Endothelial cell of umbilical vein (primary cell): ENCODE measurements at regions not wholly inside any gene's neighbourhood (a gene's known extent, or its start where the extent isn't known, plus 50 kb on each side); places are given as distances from the start of the nearest gene placed in this dataset.

Experiments used
- BruUV-seq: library from RNA; stranded (reverse); fragments of 400-500 nt; replicated peaks from 2 replicates; lab custom pipeline; 2021; lab: Mats Ljungman, UMichigan
- CTCF ChIA-PET: fragments of 300-600, 350-600 bp; sonication (Branson Sonifier 250); formaldehyde crosslinking; loops from one replicate; lab custom pipeline; 2021; ENCODE audit warnings: antibody characterized with exemption, inconsistent platforms; lab: Charles Lee
- POLR2A ChIA-PET: fragments of 300-600, 350-600 bp; sonication (Branson Sonifier 250); formaldehyde crosslinking; loops from one replicate; lab custom pipeline; 2021; ENCODE audit warnings: antibody characterized with exemption, inconsistent platforms; lab: Charles Lee
- DNase-seq: peaks from one replicate; pipeline ENCODE4 v3.0.0-alpha.2; 2011; ENCODE audit warnings: low read depth, low spot score
- FAIRE-seq: peaks from 2 replicates; lab custom pipeline; 2011; peaks lifted over from hg19 to GRCh38; lab: Jason Lieb, UNC
- H2AFZ ChIP-seq: 2 replicates; pipeline ENCODE4 v1.6.0; 2012; ENCODE audit warnings: low read depth, low read length, control low read depth, inconsistent platforms
- H3K27ac ChIP-seq: 2 replicates; pipeline ENCODE4 v1.5.1; 2011; ENCODE audit warnings: low read depth, mild to moderate bottlenecking, control low read depth, low read length, moderate library complexity; ENCODE audit not compliant: insufficient read depth
- H3K27me3 ChIP-seq, 2 experiments: 2 replicates each; pipeline versions ENCODE4 v1.6.0 to v1.6.1; 2011; ENCODE audit warnings: low read length in 2 of 2, mixed read lengths in 1 of 2; ENCODE audit not compliant: control insufficient read depth in 2 of 2, insufficient read depth in 2 of 2
- H3K36me3 ChIP-seq, 2 experiments: 2 replicates in 1 of 2; 3 replicates in 1 of 2; pipeline ENCODE4 v1.5.1; 2011; ENCODE audit warnings: low read length in 2 of 2, mild to moderate bottlenecking in 1 of 2, moderate library complexity in 1 of 2; ENCODE audit not compliant: control insufficient read depth in 2 of 2, insufficient read depth in 2 of 2; ENCODE audit errors: extremely low read depth in 1 of 2
- H3K4me1 ChIP-seq: 3 replicates; pipeline ENCODE4 v1.5.1; 2011; ENCODE audit warnings: mild to moderate bottlenecking, low read length; ENCODE audit not compliant: control insufficient read depth, insufficient read depth; ENCODE audit errors: extremely low read depth
- H3K4me2 ChIP-seq: 2 replicates; pipeline ENCODE4 v1.6.1; 2011; ENCODE audit warnings: low read length, control low read depth, mixed read lengths; ENCODE audit not compliant: insufficient read depth
- H3K4me3 ChIP-seq, 3 experiments: fragments of 200-600 bp in 1 of 3; sonication (generic), shearing (Covaris generic) in 1 of 3; replicated peaks in 1 of 3; 2 replicates each; pipeline ENCODE4 v1.5.1; 2011 to 2016; ENCODE audit warnings: control low read depth in 3 of 3, low read length in 3 of 3, mild to moderate bottlenecking in 2 of 3, inconsistent platforms in 1 of 3, low read depth in 1 of 3, moderate library complexity in 1 of 3; ENCODE audit not compliant: insufficient read depth in 1 of 3
- H3K79me2 ChIP-seq: 2 replicates; pipeline ENCODE4 v1.6.0; 2012; ENCODE audit warnings: low read length, inconsistent platforms; ENCODE audit not compliant: control insufficient read depth, insufficient read depth
- H3K9ac ChIP-seq: replicated peaks from 2 replicates; pipeline ENCODE3; 2011; ENCODE audit warnings: low read length, control low read depth; ENCODE audit not compliant: insufficient read depth; ENCODE audit errors: extremely low read depth
- H3K9me1 ChIP-seq: replicated peaks from 3 replicates; pipeline ENCODE4 v1.6.0; 2011; ENCODE audit warnings: mild to moderate bottlenecking, low read length; ENCODE audit not compliant: control insufficient read depth, insufficient read depth; ENCODE audit errors: extremely low read depth
- H3K9me3 ChIP-seq: replicated peaks from 2 replicates; pipeline ENCODE4 v1.5.1; 2012; ENCODE audit warnings: low read length, inconsistent platforms; ENCODE audit not compliant: control insufficient read depth, insufficient read depth
- H4K20me1 ChIP-seq: replicated peaks from 2 replicates; pipeline ENCODE3; 2011; ENCODE audit warnings: mild to moderate bottlenecking, low read length; ENCODE audit not compliant: control insufficient read depth, insufficient read depth; ENCODE audit errors: extremely low read depth
- EZH2 ChIP-seq: IDR thresholded peaks from 2 replicates; pipeline ENCODE4 v1.6.1; 2012; ENCODE audit warnings: borderline replicate concordance, low read depth, mild to moderate bottlenecking, moderate library complexity, low read length, inconsistent platforms; ENCODE audit not compliant: severe bottlenecking
- FOS ChIP-seq: IDR thresholded peaks from 2 replicates; pipeline ENCODE4 v1.6.1; 2011; ENCODE audit warnings: mild to moderate bottlenecking, low read length, moderate library complexity, borderline replicate concordance; ENCODE audit not compliant: insufficient read depth
- GATA2 ChIP-seq: IDR thresholded peaks from 2 replicates; pipeline ENCODE4 v1.7.0; 2011; ENCODE audit warnings: low read depth, mild to moderate bottlenecking, moderate library complexity, mixed read lengths, low read length; ENCODE audit not compliant: insufficient read length, insufficient read depth
- JUN ChIP-seq: IDR thresholded peaks from 2 replicates; pipeline ENCODE4 v1.6.1; 2011; ENCODE audit warnings: borderline replicate concordance, low read depth; ENCODE audit not compliant: insufficient read length, insufficient read depth
- MYC ChIP-seq: IDR thresholded peaks from one replicate; pipeline ENCODE4 v1.6.1; 2011; ENCODE audit warnings: mild to moderate bottlenecking, low read depth, low read length
- POLR2A ChIP-seq: IDR thresholded peaks from 2 replicates; pipeline ENCODE4 v1.6.1; 2012; ENCODE audit warnings: low read depth, mild to moderate bottlenecking, control low read depth, low read length
- POLR2AphosphoS5 ChIP-seq: IDR thresholded peaks from 2 replicates; pipeline ENCODE4 v1.6.1; 2012; ENCODE audit warnings: low read depth, mild to moderate bottlenecking, control low read depth, low read length, moderate library complexity; ENCODE audit not compliant: insufficient read depth
- dilution Hi-C: fragments of 300-500 bp; cut with MboI; formaldehyde crosslinking; loops from one replicate; pipeline ENCODE4 v1.15.0; 2019; ENCODE audit warnings: low sequenced_read_pairs; ENCODE audit not compliant: extremely low pct_ligation_motif_present
- intact Hi-C: fragments of 100-400 bp; cut with micrococcal nuclease; formaldehyde crosslinking; loops from one replicate; pipeline ENCODE4 v1.10.0; 2022
- TF ChIP-seq, protein P1 (sequence below): IDR thresholded peaks from 2 replicates; pipeline ENCODE4 v1.6.1; 2011; ENCODE audit not compliant: insufficient read depth, insufficient read length
- TF ChIP-seq, protein P2 (sequence below), 2 donors: IDR thresholded peaks; 1 replicate in 1 of 2; 2 replicates in 1 of 2; pipeline ENCODE4 v1.5.1; 2011; ENCODE audit warnings: low read length in 2 of 2, mild to moderate bottlenecking in 2 of 2, moderate library complexity in 2 of 2, control low read depth in 1 of 2, inconsistent platforms in 1 of 2, low read depth in 1 of 2; ENCODE audit not compliant: insufficient read depth in 1 of 2; ENCODE audit errors: extremely low read depth in 1 of 2

- Histone ChIP-seq H3K36me3 (no peaks in the 10 kb centered on the region), H3K4me1 (no peaks in the 10 kb centered on the region), H3K27ac (no peak overlapping the region), H3K4me3 (no peak overlapping the region), H3K9me3 (no peaks in the 10 kb centered on the region), H3K9ac (no peak overlapping the region), H3K79me2 (no peaks in the 10 kb centered on the region), H3K4me2 (no peak overlapping the region), H3K27me3 (no peaks in the 10 kb centered on the region), H3K9me1 (no peaks in the 10 kb centered on the region), H4K20me1 (no peaks in the 10 kb centered on the region), H2AFZ (no peak overlapping the region)
- no peak for FAIRE-seq
- DNase-seq, result no peak
- ChIA-PET CTCF (no interaction called here), POLR2A (no interaction called here)
- dilution Hi-C loops (no loop called here), intact Hi-C loops (no loop called here)
- no TSS peak for BruUV-seq
- TF ChIP-seq, protein P1, sequence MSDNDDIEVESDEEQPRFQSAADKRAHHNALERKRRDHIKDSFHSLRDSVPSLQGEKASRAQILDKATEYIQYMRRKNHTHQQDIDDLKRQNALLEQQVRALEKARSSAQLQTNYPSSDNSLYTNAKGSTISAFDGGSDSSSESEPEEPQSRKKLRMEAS, result no peak
- TF ChIP-seq POLR2A (no peak), GATA2 (no peak), FOS (no peak), POLR2AphosphoS5 (no peak), MYC (no peak), EZH2 (no peak), JUN (no peak)
- TF ChIP-seq, protein P2, sequence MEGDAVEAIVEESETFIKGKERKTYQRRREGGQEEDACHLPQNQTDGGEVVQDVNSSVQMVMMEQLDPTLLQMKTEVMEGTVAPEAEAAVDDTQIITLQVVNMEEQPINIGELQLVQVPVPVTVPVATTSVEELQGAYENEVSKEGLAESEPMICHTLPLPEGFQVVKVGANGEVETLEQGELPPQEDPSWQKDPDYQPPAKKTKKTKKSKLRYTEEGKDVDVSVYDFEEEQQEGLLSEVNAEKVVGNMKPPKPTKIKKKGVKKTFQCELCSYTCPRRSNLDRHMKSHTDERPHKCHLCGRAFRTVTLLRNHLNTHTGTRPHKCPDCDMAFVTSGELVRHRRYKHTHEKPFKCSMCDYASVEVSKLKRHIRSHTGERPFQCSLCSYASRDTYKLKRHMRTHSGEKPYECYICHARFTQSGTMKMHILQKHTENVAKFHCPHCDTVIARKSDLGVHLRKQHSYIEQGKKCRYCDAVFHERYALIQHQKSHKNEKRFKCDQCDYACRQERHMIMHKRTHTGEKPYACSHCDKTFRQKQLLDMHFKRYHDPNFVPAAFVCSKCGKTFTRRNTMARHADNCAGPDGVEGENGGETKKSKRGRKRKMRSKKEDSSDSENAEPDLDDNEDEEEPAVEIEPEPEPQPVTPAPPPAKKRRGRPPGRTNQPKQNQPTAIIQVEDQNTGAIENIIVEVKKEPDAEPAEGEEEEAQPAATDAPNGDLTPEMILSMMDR (IDR thresholded peaks at IDR 0.05; ENCODE audit: extremely low read depth in 1 of 2, insufficient read depth in 1 of 2, low read depth in 1 of 2, low read length in 2 of 2), result no peak
These were observed 361.3 kb upstream of the MTNR1B start for GRCh38 chr11:92607969-92608722.
